ENCODE measurements at regions not wholly inside any gene's neighbourhood (a gene's known extent, or its start where the extent isn't known, plus 50 kb on each side); places are given as distances from the start of the nearest gene placed in this dataset.

DNA sequence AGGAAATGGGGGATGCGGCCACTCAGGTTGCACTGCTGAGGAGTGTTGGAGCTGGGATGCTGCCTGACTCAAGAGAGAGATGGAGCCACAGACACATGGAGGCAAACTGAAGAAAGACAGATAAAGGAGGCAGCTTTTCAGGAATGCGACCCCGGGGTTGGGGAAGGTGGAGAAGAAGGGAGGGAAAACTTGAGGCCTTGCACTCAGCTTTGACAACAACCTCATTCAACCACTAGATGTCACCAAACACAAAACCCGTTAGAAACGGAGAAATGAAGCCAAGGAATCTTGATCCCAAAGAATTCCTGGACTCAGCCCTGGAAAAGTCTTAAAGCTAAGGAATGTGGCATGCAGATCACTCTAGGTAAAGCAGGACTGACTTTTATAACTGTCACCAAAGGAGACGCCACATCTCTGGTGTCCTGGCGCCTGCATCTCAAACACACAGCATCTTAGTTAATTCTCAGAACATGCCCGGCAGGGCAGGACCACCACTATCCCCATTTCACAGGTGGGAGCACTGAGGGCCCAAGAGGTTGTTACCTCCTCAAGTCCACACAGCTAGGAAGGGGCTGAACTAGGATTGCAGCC is 59.6 kb upstream of the LMCD1 start:
- Histone ChIP-seq H3K36me3 (ENCODE audit: insufficient read depth, low read length) (no peaks in the 10 kb centered on the region), H3K9me3 (ENCODE audit: low read length) (peaks cover 4% of the 10 kb centered on the region), H3K4me3 (ENCODE audit: low read length) (no peak overlapping the region), H2AFZ (ENCODE audit: low read depth, low read length) (no peak overlapping the region), H3K4me1 (ENCODE audit: insufficient read depth, low read length) (peaks cover 25% of the 10 kb centered on the region), H3K27me3 (ENCODE audit: insufficient read depth, low read length) (no peaks in the 10 kb centered on the region)

DNA sequence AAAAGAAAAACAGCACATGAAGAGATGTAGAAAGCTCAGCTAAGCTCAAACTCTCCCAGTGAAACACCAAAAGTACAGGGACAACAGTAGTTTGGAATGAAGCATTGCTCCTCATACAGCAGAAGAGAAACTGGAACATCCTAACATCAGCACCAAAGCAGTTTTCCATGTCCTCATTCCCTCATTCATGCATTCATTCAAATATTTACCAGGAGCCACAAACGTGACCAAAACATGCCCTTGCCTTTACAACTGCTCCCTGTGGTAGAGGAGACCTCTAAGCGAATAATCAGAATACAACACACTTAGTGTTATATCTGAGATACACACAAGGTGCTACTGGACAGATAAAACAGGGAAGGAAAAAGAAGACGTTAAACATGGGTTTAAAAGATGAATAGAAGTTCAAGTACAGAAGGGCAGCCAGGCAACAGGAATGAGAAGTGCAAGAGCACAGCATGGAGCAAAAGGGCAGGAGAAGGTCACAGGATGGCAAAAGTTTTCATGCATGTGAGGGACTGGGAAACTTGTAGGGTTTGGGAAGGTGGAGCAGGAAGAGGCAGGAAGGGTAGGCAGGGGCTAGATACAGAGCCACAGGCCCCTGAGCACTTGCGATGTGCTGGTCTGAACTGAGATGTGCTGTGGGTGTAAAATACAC is 58.5 kb upstream of the LMCD1 start:
- no peak overlapping the region for H2AFZ ChIP-seq (ENCODE audit: low read depth, low read length)
- peaks cover 4% of the 10 kb centered on the region for H3K9me3 ChIP-seq (ENCODE audit: low read length)
- no peak overlapping the region for H3K4me3 ChIP-seq (ENCODE audit: low read length)
- H3K36me3 ChIP-seq (ENCODE audit: insufficient read depth, low read length), result no peaks in the 10 kb centered on the region
- H3K4me1 ChIP-seq (ENCODE audit: insufficient read depth, low read length), result peaks cover 25% of the 10 kb centered on the region
- no peaks in the 10 kb centered on the region for H3K27me3 ChIP-seq (ENCODE audit: insufficient read depth, low read length)

DNA sequence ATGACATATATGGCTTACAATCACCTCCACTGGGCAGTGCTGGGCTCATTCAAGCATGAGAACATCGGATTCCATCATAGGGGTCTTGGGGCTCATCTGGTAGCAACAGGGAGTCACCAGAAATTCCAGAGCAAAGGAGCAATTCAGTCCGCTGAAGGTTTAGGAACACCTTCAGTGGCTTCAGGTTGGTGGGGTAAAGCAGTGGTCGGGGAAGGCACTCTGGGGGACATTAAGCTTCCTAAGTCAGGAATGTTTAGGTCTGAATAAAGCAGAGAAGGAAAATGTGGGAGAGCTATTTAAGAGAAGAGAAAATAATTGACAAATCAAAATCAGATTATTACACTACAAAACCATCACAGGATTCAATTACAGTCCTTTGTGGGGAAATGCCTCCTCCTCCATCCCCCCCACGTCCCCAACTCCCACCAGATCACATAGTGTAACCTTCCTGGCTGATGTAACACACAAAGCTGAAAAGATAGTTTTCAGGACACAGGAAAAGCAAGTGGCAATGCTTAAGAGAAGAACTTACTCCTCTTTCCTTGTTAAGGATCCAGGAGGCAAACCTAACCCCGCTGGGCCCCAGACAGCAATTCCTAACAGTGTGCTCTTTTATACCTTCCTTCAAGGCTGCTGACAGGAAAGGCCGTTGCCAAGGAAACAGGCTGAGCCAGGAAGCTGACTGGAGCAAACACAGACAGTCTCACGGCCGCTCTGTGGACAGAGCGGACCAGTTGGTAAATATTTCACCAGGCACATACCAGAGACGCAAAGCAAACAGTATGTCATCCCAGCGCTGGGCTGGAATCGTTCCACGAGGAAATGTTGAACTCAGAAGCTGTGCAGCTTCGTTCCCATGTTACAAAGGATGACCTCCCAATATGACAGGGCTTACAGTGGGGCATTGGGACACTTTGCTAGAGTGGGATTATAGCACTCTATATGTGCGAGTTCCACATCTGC is 57.5 kb upstream of the LMCD1 start:
- H3K4me1 ChIP-seq (ENCODE audit: insufficient read depth, low read length), result peaks cover 25% of the 10 kb centered on the region
- H2AFZ ChIP-seq (ENCODE audit: low read depth, low read length), result no peak overlapping the region
- H3K4me3 ChIP-seq (ENCODE audit: low read length), result peak overlapping the region; percentile 46
- H3K9me3 ChIP-seq (ENCODE audit: low read length), result no peaks in the 10 kb centered on the region
- H3K36me3 ChIP-seq (ENCODE audit: insufficient read depth, low read length), result no peaks in the 10 kb centered on the region
- no peaks in the 10 kb centered on the region for H3K27me3 ChIP-seq (ENCODE audit: insufficient read depth, low read length)

- Histone ChIP-seq H3K36me3 (ENCODE audit: insufficient read depth, low read length) (no peaks in the 10 kb centered on the region), H2AFZ (ENCODE audit: low read depth, low read length) (no peak overlapping the region), H3K9me3 (ENCODE audit: low read length) (no peaks in the 10 kb centered on the region), H3K4me1 (ENCODE audit: insufficient read depth, low read length) (peaks cover 25% of the 10 kb centered on the region), H3K27me3 (ENCODE audit: insufficient read depth, low read length) (no peaks in the 10 kb centered on the region), H3K4me3 (ENCODE audit: low read length) (peak overlapping the region; percentile 46)
Measured at GRCh38 chr3:8444883-8445282, 56.7 kb upstream of the LMCD1 start.

- Histone ChIP-seq H3K4me1 (ENCODE audit: insufficient read depth, low read length) (peaks cover 25% of the 10 kb centered on the region), H3K4me3 (ENCODE audit: low read length) (no peak overlapping the region), H3K27me3 (ENCODE audit: insufficient read depth, low read length) (no peaks in the 10 kb centered on the region), H3K36me3 (ENCODE audit: insufficient read depth, low read length) (no peaks in the 10 kb centered on the region), H2AFZ (ENCODE audit: low read depth, low read length) (no peak overlapping the region), H3K9me3 (ENCODE audit: low read length) (no peaks in the 10 kb centered on the region)
Measured at GRCh38 chr3:8445861-8446260, 55.8 kb upstream of the LMCD1 start.

GRCh38 chr3:8446845-8447244 is 54.8 kb upstream of the LMCD1 start:
- Histone ChIP-seq H3K27me3 (ENCODE audit: insufficient read depth, low read length) (no peaks in the 10 kb centered on the region), H2AFZ (ENCODE audit: low read depth, low read length) (no peak overlapping the region), H3K4me3 (ENCODE audit: low read length) (no peak overlapping the region), H3K9me3 (ENCODE audit: low read length) (no peaks in the 10 kb centered on the region), H3K36me3 (ENCODE audit: insufficient read depth, low read length) (no peaks in the 10 kb centered on the region), H3K4me1 (ENCODE audit: insufficient read depth, low read length) (peaks cover 25% of the 10 kb centered on the region)

DNA sequence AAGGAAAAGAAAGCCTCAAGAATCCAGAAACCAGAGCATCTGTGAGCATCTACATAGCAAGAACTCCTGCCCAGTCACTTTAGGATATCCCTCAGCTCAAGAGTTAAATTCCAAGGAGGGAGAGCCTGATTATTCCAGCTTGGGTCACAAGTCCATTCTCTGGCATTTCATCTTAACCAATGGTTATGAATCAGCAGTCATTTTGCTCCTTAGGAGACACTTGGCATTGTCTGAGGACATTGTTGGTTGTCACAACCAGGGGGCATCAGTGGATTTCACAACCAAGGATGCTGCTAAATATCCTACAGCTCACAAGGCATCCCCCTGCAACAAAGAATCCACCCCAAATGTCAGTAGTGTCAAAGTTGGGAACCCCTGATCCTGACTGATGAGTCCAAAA is 51.0 kb upstream of the LMCD1 start:
- Histone ChIP-seq H3K36me3 (ENCODE audit: insufficient read depth, low read length) (no peaks in the 10 kb centered on the region), H3K4me1 (ENCODE audit: insufficient read depth, low read length) (no peaks in the 10 kb centered on the region), H3K4me3 (ENCODE audit: low read length) (no peak overlapping the region), H3K9me3 (ENCODE audit: low read length) (no peaks in the 10 kb centered on the region), H2AFZ (ENCODE audit: low read depth, low read length) (no peak overlapping the region), H3K27me3 (ENCODE audit: insufficient read depth, low read length) (no peaks in the 10 kb centered on the region)

- no peaks in the 10 kb centered on the region for H3K36me3 ChIP-seq (ENCODE audit: insufficient read depth, low read length)
- H3K4me1 ChIP-seq (ENCODE audit: insufficient read depth, low read length), result peaks cover 7% of the 10 kb centered on the region
- no peaks in the 10 kb centered on the region for H3K27me3 ChIP-seq (ENCODE audit: insufficient read depth, low read length)
- H2AFZ ChIP-seq (ENCODE audit: low read depth, low read length), result no peak overlapping the region
- H3K9me3 ChIP-seq (ENCODE audit: low read length), result no peaks in the 10 kb centered on the region
- no peak overlapping the region for H3K4me3 ChIP-seq (ENCODE audit: low read length)
Measured at GRCh38 chr3:8451696-8452095, 49.9 kb upstream of the LMCD1 start.

Measured in neuron (in vitro differentiated cells).